MM.1S (cell line): ENCODE measurements at regions not wholly inside any gene's neighbourhood (a gene's known extent, or its start where the extent isn't known, plus 50 kb on each side); places are given as distances from the start of the nearest gene placed in this dataset.

Source experiments
- CTCF ChIP-seq: fragments of 300-600 bp; sonication (generic); IDR thresholded peaks from 2 replicates; pipeline ENCODE4 v1.5.1; 2016; ENCODE audit warnings: antibody characterized with exemption, low read length, mixed read lengths
- EZH2 ChIP-seq: fragments of 300-600 bp; sonication (generic); optimal IDR thresholded peaks from 2 replicates; pipeline ENCODE3; 2017; ENCODE audit warnings: low read depth, mild to moderate bottlenecking, antibody characterized with exemption, low read length, mixed read lengths
- EZH2phosphoT487 ChIP-seq: fragments of 300-600 bp; sonication (generic); IDR thresholded peaks from 2 replicates; pipeline ENCODE4 v1.6.1; 2018; ENCODE audit warnings: antibody characterized with exemption, low read length

DNA sequence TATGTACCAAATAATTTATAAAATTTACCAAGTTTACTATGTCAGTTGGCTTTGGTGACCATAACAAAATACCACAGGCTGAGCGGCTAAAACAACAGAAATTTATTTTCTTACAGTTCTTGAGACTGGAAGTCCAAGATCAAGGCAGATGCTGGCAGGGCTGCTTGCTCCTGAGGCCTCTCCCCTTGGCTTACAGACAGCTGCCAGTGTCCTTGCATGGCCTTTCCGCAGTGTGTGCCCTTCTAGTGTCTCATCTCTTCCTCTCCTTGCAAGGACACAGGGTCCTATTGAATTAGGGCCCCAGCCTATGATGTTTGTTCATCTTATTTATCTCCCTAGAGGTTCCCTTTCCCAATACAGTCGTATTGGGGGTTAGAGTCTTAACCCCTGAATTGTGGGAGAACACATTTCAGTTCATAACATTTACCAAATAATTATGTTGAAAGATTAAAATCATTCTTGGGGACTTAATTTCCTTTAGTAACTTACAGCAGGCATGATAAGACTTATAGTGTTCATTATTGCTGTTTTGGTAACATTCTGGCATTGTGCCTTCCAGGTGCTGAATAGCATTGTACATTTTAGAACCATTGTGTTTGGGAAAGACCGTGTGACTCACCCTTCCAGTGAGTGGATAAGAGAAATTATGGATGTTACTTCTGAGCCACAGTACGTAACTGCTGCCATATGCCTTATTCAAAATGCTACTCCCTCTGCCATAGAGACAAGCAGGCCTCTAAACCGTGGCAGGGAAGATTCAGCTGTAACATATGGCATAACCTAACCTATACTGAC, 317.5 kb downstream of the TMX3 start:
- TF ChIP-seq CTCF = no peak
- no peak for TF ChIP-seq EZH2
- TF ChIP-seq EZH2phosphoT487 = no peak
